GM18520 (cell line): ENCODE measurements at regions not wholly inside any gene's neighbourhood (a gene's known extent, or its start where the extent isn't known, plus 50 kb on each side); places are given as distances from the start of the nearest gene placed in this dataset.
"Not testable (repeated sequence)": the region's sequence is repeated elsewhere in the genome, so short reads cannot be mapped to it uniquely, and the experiment has no call there.

Experiments used
- ATAC-seq: cut with Tn5 transposase; IDR thresholded peaks from one replicate; pipeline ENCODE4 v1.9.1; 2021; ENCODE audit not compliant: unreplicated experiment

DNA sequence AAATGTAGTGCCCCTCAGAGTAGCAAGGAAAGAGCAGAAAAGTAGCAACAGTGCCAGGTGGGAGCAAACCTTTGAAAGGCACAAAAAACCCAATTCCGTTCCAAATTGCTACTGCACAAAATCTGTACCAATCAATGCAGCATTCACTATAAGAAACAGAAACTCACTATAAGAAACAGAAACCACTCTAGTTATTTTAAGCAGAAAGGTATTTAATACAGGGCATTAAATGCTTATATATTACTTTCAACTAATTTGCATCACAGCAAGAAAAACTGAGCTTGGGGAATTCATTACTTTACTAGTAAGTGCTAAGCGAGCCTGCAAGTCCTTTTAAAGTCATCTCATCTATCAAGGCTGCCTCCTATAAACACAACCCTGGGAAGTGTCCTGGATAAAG, 116.5 kb upstream of the OLIG3 start:
- no peak for ATAC-seq

DNA sequence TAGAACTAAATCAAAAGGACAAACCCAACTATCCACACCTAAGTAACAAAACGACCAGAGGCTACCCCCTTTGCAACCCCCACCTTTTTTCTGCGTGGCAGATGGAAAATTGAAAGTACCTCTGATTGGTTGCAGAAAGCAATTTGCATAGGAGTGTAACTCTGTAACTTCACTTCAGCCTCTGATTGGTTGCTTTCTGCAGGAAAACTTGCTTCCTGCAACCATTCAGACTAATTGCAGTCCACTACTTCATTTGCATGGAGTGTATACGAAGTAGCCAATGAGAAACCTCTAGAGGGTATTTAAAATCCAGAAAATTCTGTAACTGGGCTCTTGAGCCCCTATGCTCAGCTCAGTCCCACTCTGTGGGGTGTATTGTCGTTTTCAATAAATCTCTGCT, 129.1 kb upstream of the OLIG3 start:
- ATAC-seq, result no peak

GRCh38 chr6:137625100-137625661, 131.0 kb upstream of the OLIG3 start:
- no peak for ATAC-seq

- ATAC-seq, result no peak
Observed at GRCh38 chr6:137625808-137626207, 131.6 kb upstream of the OLIG3 start.

- ATAC-seq, result no peak
Observed at GRCh38 chr6:137630666-137631065, 136.5 kb upstream of the OLIG3 start.

- ATAC-seq, result no peak
Observed at GRCh38 chr6:137631323-137631722, 137.1 kb upstream of the OLIG3 start.

- ATAC-seq, result not testable (repeated sequence)
Observed at GRCh38 chr6:137634177-137634576, 140.0 kb upstream of the OLIG3 start.

- no peak for ATAC-seq
Observed at GRCh38 chr6:137637121-137637520, 142.9 kb upstream of the OLIG3 start.

DNA sequence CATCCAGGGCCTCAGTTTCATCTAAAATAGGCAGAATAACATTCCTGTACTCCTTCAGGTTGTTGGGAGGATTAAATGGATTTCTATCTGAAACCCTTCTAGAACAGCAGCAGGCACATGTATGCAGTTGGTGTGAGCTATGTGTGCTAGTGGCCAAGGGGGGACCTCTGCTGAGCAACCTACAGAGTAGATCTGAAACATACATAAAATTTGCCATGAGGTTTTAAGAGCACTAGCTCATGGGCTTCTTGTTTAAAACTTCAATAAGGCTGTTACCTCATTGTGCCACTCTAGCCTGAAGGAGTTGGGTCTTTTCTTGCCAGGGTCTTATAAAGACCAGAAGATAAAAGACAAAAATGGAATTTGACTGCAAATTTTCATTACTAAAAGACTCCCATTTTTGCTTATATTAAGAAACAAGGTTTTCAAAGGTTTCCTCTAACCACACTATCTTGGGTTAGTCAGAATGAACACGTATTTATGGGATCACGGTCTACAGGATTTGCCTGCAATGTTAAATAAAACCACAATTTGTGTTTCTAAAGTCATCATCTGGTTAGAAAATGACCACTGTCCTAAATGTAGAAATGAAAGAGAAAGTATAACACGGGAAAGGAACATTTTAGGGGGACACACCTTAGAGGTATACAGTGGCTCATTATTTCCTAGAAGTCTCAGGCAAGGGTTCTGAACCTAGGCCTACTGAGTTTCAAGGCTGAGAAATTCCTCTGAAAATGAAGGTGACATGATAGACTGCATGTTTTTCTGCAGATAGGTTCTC, 144.9 kb upstream of the OLIG3 start:
- peak; percentile 40 for ATAC-seq

- ATAC-seq, result no peak
Observed at GRCh38 chr6:137640086-137640485, 145.9 kb upstream of the OLIG3 start.

- peak; percentile 54 for ATAC-seq
Observed at GRCh38 chr6:137641474-137642077, 147.4 kb upstream of the OLIG3 start.

DNA sequence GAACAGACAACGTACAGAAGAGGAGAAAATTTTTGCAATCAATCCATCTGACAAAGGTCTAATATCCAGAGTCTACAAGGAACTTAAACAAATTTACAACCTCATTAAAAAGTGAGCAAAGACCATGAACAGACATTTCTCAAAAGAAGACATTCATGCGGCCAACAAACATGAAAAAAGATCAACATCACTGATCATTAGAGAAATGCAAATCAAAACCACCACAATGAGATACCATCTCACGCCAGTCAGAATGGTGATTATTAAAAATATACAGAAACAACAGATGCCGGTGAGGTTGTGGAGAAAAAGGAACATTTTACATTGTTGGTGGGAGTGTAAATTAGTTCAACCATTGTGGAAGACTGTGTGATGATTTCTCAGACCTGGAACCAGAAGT, 149.0 kb upstream of the OLIG3 start:
- ATAC-seq, result not testable (repeated sequence)

DNA sequence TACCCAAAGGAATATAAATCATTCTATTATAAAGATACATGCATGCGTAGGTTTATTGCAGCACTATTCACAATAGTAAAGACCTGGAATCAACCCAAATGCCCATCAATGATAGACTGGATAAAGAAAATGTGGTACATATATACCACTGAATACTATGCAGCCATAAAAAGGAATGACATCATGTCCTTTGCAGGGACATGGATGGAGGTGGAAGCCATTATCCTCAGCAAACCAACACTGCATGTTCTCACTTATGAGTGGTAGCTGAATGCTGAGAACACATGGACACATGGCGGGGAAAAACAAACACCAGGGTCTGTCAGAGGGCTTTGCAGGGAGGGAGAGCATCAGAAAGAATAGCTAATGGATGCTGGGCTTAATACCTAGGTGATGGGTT, 149.4 kb upstream of the OLIG3 start:
- not testable (repeated sequence) for ATAC-seq

DNA sequence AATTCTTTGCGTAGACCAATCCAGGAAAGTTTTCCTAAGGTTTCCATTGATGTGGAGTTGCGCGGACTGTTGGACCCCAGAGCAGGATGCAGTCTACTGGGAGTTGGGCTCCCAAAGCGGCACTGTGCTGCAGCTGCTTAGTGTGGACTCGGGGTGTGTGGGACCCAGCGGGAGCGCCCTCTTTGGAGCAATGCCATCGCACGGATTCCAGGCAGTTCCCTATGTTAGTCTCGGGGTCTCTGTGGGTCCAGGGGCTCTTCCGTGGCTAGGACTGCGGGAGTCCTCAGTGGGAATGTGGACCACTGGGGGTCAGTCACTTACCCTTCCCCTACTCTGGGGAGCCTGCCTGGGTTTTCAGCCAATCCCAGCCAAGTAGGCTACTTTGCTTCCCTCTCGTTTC, 151.7 kb upstream of the OLIG3 start:
- ATAC-seq, result no peak

GRCh38 chr6:137646484-137646883, 152.3 kb upstream of the OLIG3 start:
- ATAC-seq, result no peak

- peak; percentile 67 for ATAC-seq
Observed at GRCh38 chr6:137647762-137648447, 153.7 kb upstream of the OLIG3 start.

- ATAC-seq, result no peak
Observed at GRCh38 chr6:137650720-137651119, 156.5 kb upstream of the OLIG3 start.

- ATAC-seq, result no peak
Observed at GRCh38 chr6:137651178-137651577, 157.0 kb upstream of the OLIG3 start.

DNA sequence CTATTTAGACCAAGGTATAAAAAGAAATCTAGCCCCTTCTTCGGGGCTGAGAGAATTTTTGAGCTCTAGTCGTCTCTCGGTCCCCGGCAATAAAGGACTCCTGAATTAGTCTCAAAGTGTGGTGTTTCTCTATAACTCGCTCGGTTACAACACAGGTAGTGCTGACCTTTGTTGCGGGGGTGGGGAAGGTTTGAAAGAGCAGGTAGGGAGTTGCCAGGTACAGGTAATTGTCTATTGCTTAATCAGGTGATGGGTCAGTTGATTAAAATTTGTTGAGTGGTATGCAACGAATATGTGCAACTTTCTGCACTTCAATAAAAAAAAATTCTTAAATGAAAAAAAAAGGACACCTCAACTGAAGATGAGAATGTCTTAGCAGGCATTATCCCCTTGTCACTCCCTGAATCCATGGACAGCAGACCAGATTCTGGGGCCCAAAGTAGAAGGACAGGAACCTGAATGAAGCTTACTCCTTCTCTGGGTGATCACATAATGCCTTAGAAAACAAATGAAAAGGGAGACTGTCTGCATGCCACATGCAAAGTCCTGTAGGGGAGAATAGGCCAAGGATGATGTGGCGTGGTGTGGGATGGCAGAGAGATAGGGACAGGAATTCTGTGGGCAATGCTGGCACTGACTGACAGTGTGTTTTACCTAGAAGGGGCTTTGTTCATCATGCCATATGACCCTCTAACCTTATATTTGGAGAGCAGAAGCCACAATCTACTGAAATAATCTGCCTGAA, 157.6 kb upstream of the OLIG3 start:
- ATAC-seq, result no peak

DNA sequence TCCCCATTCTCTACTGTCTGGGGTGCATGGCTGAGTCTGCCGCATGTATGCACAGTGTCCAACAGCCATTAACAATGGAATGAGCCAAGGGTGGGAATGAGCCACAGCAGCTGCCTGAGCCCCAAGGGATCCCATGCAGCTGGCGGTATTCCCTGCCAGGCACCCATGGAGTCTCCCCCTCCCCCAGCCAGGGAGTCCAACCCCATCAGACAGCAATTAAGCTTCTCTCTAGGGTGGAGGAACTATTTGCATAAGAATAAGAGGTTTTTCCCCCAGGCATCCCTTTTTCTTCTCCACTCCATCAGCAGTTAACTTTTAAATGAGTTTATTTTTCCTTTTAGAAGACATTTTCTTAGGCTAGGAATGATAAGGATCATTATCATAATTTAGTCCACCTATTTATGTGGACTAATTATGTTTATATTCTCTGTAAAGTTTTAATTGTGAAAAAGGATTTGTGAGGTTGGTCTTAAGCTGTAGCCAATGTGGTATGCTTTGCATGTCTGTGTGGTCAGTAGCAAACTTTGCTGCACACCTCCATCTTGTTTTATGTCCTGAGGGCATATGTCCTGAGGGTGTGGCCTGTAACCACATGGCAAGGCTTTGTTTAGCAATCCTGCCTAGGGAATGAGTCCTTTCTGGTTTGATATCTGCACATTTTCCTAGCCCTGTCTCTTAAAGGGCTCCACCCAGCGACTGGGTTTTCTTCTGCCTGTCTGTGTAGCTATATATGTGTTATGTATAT, 158.9 kb upstream of the OLIG3 start:
- ATAC-seq, result no peak

GRCh38 chr6:137653706-137654059, 159.5 kb upstream of the OLIG3 start:
- no peak for ATAC-seq
